ENCODE measurements at regions not wholly inside any gene's neighbourhood (a gene's known extent, or its start where the extent isn't known, plus 50 kb on each side); places are given as distances from the start of the nearest gene placed in this dataset.
"Not testable (repeated sequence)": the region's sequence is repeated elsewhere in the genome, so short reads cannot be mapped to it uniquely, and the experiment has no call there.

- DNase-seq (ENCODE audit: low read depth) = peak; percentile 0
- H3K36me3 ChIP-seq (ENCODE audit: control insufficient read depth, insufficient read depth, low read length); H3K4me3 ChIP-seq (ENCODE audit: low read depth, low read length); H3K27me3 ChIP-seq (ENCODE audit: control insufficient read depth, insufficient read depth, low read length); POLR2A ChIA-PET; CTCF ChIA-PET: not testable (repeated sequence)
Observed at GRCh38 chr10:87416892-87417291, 59.3 kb downstream of the NUTM2D start.

- POLR2A ChIA-PET; H3K4me3 ChIP-seq (ENCODE audit: low read depth, low read length); DNase-seq (ENCODE audit: low read depth); H3K27me3 ChIP-seq (ENCODE audit: control insufficient read depth, insufficient read depth, low read length); H3K36me3 ChIP-seq (ENCODE audit: control insufficient read depth, insufficient read depth, low read length); CTCF ChIA-PET: not testable (repeated sequence)
Observed at GRCh38 chr10:87422641-87423040, 65.1 kb downstream of the NUTM2D start.

- CTCF ChIA-PET; POLR2A ChIA-PET; H3K27me3 ChIP-seq (ENCODE audit: control insufficient read depth, insufficient read depth, low read length); H3K4me3 ChIP-seq (ENCODE audit: low read depth, low read length); H3K36me3 ChIP-seq (ENCODE audit: control insufficient read depth, insufficient read depth, low read length); DNase-seq (ENCODE audit: low read depth): not testable (repeated sequence)
Observed at GRCh38 chr10:87424697-87425373, 67.3 kb downstream of the NUTM2D start.

GRCh38 chr10:87433836-87434235 lies 70.9 kb upstream of the MINPP1 start:
- CTCF ChIA-PET; DNase-seq (ENCODE audit: low read depth); H3K4me3 ChIP-seq (ENCODE audit: low read depth, low read length); H3K36me3 ChIP-seq (ENCODE audit: control insufficient read depth, insufficient read depth, low read length); H3K27me3 ChIP-seq (ENCODE audit: control insufficient read depth, insufficient read depth, low read length); POLR2A ChIA-PET: not testable (repeated sequence)

- DNase-seq (ENCODE audit: low read depth); CTCF ChIA-PET; H3K27me3 ChIP-seq (ENCODE audit: control insufficient read depth, insufficient read depth, low read length); POLR2A ChIA-PET; H3K4me3 ChIP-seq (ENCODE audit: low read depth, low read length); H3K36me3 ChIP-seq (ENCODE audit: control insufficient read depth, insufficient read depth, low read length): not testable (repeated sequence)
Observed at GRCh38 chr10:87435295-87435826, 69.3 kb upstream of the MINPP1 start.

GRCh38 chr10:87436104-87436503 lies 68.6 kb upstream of the MINPP1 start:
- POLR2A ChIA-PET = not testable (repeated sequence)

GRCh38 chr10:87437450-87437849 lies 67.2 kb upstream of the MINPP1 start:
- H3K4me3 ChIP-seq (ENCODE audit: low read depth, low read length); H3K27me3 ChIP-seq (ENCODE audit: control insufficient read depth, insufficient read depth, low read length); CTCF ChIA-PET; POLR2A ChIA-PET; H3K36me3 ChIP-seq (ENCODE audit: control insufficient read depth, insufficient read depth, low read length): not testable (repeated sequence)
- DNase-seq (ENCODE audit: low read depth) = peak; percentile 25

More at GRCh38 chr10:87436104-87436503, 68.6 kb upstream of the MINPP1 start:
- H3K4me3 ChIP-seq (ENCODE audit: low read depth, low read length); CTCF ChIA-PET; DNase-seq (ENCODE audit: low read depth); H3K36me3 ChIP-seq (ENCODE audit: control insufficient read depth, insufficient read depth, low read length); H3K27me3 ChIP-seq (ENCODE audit: control insufficient read depth, insufficient read depth, low read length): not testable (repeated sequence)
